ENCODE measurements at regions not wholly inside any gene's neighbourhood (a gene's known extent, or its start where the extent isn't known, plus 50 kb on each side); places are given as distances from the start of the nearest gene placed in this dataset.

DNA sequence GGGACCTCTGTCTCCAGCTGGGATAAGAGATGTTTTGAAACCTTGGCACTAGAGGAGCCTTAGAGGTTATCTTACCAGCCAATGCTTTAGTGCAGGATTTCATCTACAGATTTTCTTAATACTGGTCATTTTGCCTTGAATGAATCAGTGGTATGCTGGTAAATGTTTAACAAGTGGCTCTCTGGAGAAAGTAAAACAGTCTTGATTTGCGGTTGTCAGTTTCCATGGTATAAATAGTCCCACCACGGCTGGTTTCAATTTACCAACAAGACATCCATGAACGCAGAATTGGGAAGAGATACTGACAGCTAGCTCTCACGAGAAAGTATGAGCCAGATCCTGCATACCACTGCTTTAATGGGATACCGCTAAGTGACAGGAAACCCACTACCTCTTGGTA is 56.7 kb upstream of the CXCL14 start:
- peak; percentile 72 for DNase-seq (ENCODE audit: low read depth)
- Histone ChIP-seq H3K36me3 (ENCODE audit: control insufficient read depth, insufficient read depth, low read length) (no peaks in the 10 kb centered on the region), H3K4me3 (ENCODE audit: low read depth, low read length) (no peak overlapping the region), H3K27me3 (ENCODE audit: control insufficient read depth, insufficient read depth, low read length) (no peaks in the 10 kb centered on the region)
- TF ChIP-seq, protein P1, sequence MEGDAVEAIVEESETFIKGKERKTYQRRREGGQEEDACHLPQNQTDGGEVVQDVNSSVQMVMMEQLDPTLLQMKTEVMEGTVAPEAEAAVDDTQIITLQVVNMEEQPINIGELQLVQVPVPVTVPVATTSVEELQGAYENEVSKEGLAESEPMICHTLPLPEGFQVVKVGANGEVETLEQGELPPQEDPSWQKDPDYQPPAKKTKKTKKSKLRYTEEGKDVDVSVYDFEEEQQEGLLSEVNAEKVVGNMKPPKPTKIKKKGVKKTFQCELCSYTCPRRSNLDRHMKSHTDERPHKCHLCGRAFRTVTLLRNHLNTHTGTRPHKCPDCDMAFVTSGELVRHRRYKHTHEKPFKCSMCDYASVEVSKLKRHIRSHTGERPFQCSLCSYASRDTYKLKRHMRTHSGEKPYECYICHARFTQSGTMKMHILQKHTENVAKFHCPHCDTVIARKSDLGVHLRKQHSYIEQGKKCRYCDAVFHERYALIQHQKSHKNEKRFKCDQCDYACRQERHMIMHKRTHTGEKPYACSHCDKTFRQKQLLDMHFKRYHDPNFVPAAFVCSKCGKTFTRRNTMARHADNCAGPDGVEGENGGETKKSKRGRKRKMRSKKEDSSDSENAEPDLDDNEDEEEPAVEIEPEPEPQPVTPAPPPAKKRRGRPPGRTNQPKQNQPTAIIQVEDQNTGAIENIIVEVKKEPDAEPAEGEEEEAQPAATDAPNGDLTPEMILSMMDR (IDR thresholded peaks at IDR 0.05; ENCODE audit: insufficient read depth, low read length, poor library complexity, severe bottlenecking), result no peak

DNA sequence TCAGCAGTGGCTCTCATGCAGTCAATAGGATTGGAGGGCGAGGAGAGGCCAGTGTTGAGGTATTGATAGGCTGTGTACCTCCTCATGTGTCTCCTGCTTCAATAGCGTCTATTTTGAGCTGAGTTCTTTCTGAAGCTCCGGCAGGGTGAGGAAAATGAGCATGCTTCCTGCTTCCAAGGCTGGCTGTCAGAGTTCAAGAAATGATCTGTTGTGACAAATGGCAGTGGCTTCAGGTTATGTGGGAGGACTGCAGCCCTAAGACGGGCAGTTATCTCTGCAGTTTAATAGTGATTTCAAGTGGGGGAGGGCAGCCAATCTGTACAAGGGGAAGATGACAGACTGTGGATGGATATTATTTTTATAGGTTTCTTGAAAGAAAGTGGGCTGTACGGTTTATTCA is 54.0 kb upstream of the CXCL14 start:
- TF ChIP-seq, protein P1 (IDR thresholded peaks at IDR 0.05; ENCODE audit: insufficient read depth, low read length, poor library complexity, severe bottlenecking), result no peak
- Histone ChIP-seq H3K27me3 (ENCODE audit: control insufficient read depth, insufficient read depth, low read length) (no peaks in the 10 kb centered on the region), H3K4me3 (ENCODE audit: low read depth, low read length) (no peak overlapping the region), H3K36me3 (ENCODE audit: control insufficient read depth, insufficient read depth, low read length) (no peaks in the 10 kb centered on the region)
- no peak for DNase-seq (ENCODE audit: low read depth)

DNA sequence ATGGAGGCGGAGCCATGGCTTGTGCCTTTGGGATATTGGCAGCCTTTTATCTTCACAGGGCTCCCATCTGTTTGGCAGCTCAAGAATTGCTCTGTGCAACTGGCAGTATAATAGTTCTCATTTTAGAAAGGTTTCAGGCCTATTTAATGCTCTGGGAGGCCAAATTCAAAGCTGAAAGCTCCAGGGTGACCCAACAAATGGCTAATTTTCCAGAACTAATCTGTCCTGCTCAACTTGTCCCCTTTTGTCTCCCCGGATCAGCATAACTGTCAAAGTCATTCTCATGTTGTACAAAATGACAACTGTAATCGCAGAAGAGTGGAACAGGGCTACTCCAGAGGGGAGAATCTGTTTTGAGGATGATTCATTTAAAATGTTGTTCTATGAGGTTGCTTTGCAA is 52.6 kb upstream of the CXCL14 start:
- TF ChIP-seq, protein P1 (IDR thresholded peaks at IDR 0.05; ENCODE audit: insufficient read depth, low read length, poor library complexity, severe bottlenecking), result no peak
- no peak for DNase-seq (ENCODE audit: low read depth)
- H3K4me3 ChIP-seq (ENCODE audit: low read depth, low read length), result no peak overlapping the region
- H3K27me3 ChIP-seq (ENCODE audit: control insufficient read depth, insufficient read depth, low read length), result no peaks in the 10 kb centered on the region
- H3K36me3 ChIP-seq (ENCODE audit: control insufficient read depth, insufficient read depth, low read length), result no peaks in the 10 kb centered on the region

DNA sequence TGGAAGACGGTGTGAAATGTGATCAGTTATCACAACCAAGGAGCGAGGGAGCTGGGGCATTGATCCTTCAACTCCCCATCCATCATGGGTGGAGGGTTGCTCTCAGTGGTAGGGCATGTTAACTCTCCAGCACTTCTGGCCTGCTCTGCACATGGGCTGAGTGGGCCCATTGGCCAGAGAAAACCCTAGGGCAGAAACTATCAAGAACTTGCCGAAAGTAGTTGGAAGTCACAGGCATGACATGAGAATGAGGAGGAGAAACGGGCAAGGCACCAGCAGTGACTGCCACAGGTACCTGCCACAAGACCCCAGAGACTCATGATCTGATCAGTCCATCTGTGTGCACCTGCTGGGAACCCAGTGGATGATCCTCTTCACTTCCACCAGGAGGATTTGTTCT is 50.9 kb upstream of the CXCL14 start:
- Histone ChIP-seq H3K36me3 (ENCODE audit: control insufficient read depth, insufficient read depth, low read length) (no peaks in the 10 kb centered on the region), H3K4me3 (ENCODE audit: low read depth, low read length) (no peak overlapping the region), H3K27me3 (ENCODE audit: control insufficient read depth, insufficient read depth, low read length) (no peaks in the 10 kb centered on the region)
- TF ChIP-seq, protein P1 (IDR thresholded peaks at IDR 0.05; ENCODE audit: insufficient read depth, low read length, poor library complexity, severe bottlenecking), result no peak
- DNase-seq (ENCODE audit: low read depth), result no peak

DNA sequence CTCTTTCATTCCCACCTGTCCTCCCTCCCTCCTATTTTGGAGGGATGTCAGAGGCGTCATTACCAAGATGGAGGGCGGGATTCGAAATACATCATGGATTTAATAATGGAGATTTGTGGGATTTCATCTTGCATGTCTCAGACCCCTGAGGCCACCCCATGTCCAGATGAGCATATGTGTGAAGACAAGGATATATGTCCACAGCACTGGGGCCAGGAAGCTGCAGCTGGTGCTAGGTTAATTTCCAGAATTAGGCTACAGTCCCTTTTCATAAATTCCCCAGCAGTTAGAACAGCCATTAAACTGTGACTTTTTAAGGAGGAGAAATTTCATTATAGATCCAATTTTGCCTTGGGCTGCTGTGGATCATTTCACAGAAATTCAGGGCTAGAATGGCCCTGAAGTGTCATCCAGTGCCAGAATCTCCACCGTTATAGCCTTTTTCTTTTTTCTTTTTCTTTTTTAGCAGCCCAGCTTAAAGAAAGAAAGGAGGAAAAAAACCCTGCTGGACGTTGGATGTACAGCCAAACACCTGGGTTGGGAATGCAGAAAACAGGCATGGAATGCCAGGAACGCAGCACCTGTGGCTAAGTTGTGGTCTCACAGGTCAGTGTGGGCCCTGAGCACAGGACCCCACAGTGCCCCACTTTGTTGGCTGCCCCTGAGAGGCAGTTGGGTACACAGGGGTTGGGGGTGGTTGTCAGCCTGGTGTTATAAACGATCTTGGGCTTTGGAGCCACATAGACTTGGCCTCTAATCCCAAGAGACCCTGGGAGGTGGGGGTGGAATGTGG is 50.2 kb upstream of the CXCL14 start:
- Histone ChIP-seq H3K4me3 (ENCODE audit: low read depth, low read length) (no peak overlapping the region), H3K36me3 (ENCODE audit: control insufficient read depth, insufficient read depth, low read length) (no peaks in the 10 kb centered on the region), H3K27me3 (ENCODE audit: control insufficient read depth, insufficient read depth, low read length) (no peaks in the 10 kb centered on the region)
- no peak for DNase-seq (ENCODE audit: low read depth)
- TF ChIP-seq, protein P1 (IDR thresholded peaks at IDR 0.05; ENCODE audit: insufficient read depth, low read length, poor library complexity, severe bottlenecking), result no peak
